A549 (cell line): ENCODE measurements at regions not wholly inside any gene's neighbourhood (a gene's known extent, or its start where the extent isn't known, plus 50 kb on each side); places are given as distances from the start of the nearest gene placed in this dataset.
"Not testable (repeated sequence)": the region's sequence is repeated elsewhere in the genome, so short reads cannot be mapped to it uniquely, and the experiment has no call there.

Experiments used
- BCL3 ChIP-seq: fragments of >200 bp; sonication (Bioruptor Twin); formaldehyde crosslinking; IDR thresholded peaks from 3 replicates; pipeline ENCODE4 v1.6.1; 2016
- CHD4 ChIP-seq: fragments of 200-600 bp; sonication (generic); IDR thresholded peaks from 2 replicates; pipeline ENCODE4 v1.6.1; 2016; ENCODE audit warnings: antibody characterized with exemption, mild to moderate bottlenecking, borderline replicate concordance
- CTCF ChIP-seq: fragments of >200 bp; sonication (Bioruptor Twin); formaldehyde crosslinking; IDR thresholded peaks from 3 replicates; pipeline ENCODE4 v1.5.1; 2016
- ELK1 ChIP-seq: fragments of 150-350 bp; IDR thresholded peaks from 2 replicates; pipeline ENCODE4 v1.6.1; 2014; ENCODE audit warnings: low read depth, mild to moderate bottlenecking, low read length
- MAFK ChIP-seq: fragments of 450-650 bp; IDR thresholded peaks from 2 replicates; pipeline ENCODE4 v1.6.1; 2014; ENCODE audit not compliant: partially characterized antibody
- POLR2A ChIP-seq: IDR thresholded peaks from 2 replicates; pipeline ENCODE4 v1.6.1; 2012; ENCODE audit warnings: mild to moderate bottlenecking, low read length

DNA sequence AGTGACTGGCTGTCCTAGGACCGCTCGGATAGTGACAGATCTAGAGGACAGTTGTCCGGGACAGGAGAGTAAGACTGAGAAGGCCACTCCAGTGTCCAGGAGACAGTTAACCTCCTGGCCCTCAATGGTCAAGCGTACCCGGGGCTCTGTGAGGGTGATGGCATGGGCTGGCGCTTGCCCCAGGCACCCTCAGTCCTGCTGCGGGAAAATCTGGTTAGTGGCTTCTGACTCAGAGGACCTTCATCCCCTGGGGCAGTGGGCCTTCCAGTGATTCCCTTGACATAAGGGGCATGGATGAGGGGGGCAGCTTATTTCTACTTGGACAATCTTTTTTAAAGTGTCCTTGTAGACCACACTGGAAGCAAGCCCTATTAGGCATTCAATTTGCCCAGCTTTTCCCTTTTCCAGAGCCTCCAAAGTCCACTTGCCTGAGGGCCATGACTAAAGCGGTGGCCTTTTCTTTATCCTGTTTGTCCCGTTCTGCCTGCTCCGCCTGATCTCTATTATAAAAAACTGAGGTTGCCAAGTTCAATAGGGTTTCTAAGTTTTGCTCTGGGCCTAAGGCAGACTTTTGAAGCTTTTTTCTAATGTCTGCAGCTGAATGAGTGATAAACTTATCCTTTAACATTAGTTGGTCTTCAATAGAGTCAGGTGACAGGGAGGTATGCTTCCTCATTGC is 139.8 kb downstream of the COX18 start:
- TF ChIP-seq CTCF, BCL3, CHD4, MAFK, ELK1, POLR2A: not testable (repeated sequence)
